Neuronal stem cell (in vitro differentiated cells): ENCODE measurements at regions not wholly inside any gene's neighbourhood (a gene's known extent, or its start where the extent isn't known, plus 50 kb on each side); places are given as distances from the start of the nearest gene placed in this dataset.

ENCODE experiments used
- DNase-seq: peaks from one replicate; pipeline ENCODE4 v3.0.0-alpha.2; 2013; ENCODE audit warnings: low spot score
- H2AFZ ChIP-seq: one replicate; pipeline ENCODE4 v1.6.1; 2013; ENCODE audit warnings: mild to moderate bottlenecking, low read length, inconsistent platforms
- H2AK5ac ChIP-seq: 2 replicates; pipeline ENCODE4 v1.6.1; 2013; ENCODE audit warnings: low read depth, mild to moderate bottlenecking, inconsistent platforms, low read length, moderate library complexity, mixed read lengths
- H2BK120ac ChIP-seq: 2 replicates; pipeline ENCODE4 v1.6.1; 2013; ENCODE audit warnings: low read depth, mild to moderate bottlenecking, inconsistent platforms, low read length, moderate library complexity, mixed read lengths
- H2BK12ac ChIP-seq: one replicate; pipeline ENCODE4 v1.6.1; 2013; ENCODE audit warnings: low read length, inconsistent platforms
- H2BK15ac ChIP-seq: 2 replicates; pipeline ENCODE4 v1.6.1; 2013; ENCODE audit warnings: mild to moderate bottlenecking, low read length, inconsistent platforms, mixed read lengths
- H2BK5ac ChIP-seq: one replicate; pipeline ENCODE4 v1.6.1; 2013; ENCODE audit warnings: inconsistent platforms, mild to moderate bottlenecking, low read length, moderate library complexity
- H3K14ac ChIP-seq: one replicate; pipeline ENCODE4 v1.6.1; 2013; ENCODE audit warnings: low read length, inconsistent platforms
- H3K18ac ChIP-seq: 2 replicates; pipeline ENCODE4 v1.6.1; 2013; ENCODE audit warnings: low read length, inconsistent platforms
- H3K23ac ChIP-seq: 2 replicates; pipeline ENCODE4 v1.6.1; 2013; ENCODE audit warnings: low read depth, mild to moderate bottlenecking, mixed read lengths, low read length, inconsistent platforms; ENCODE audit not compliant: poor library complexity
- H3K27ac ChIP-seq: replicated peaks from 3 replicates; pipeline ENCODE4 v1.5.1; 2013; ENCODE audit warnings: low read length, inconsistent platforms
- H3K27me3 ChIP-seq, 3 experiments: 2 replicates each; pipeline ENCODE4 v1.6.1; 2013; ENCODE audit warnings: low read length in 3 of 3, mild to moderate bottlenecking in 2 of 3, inconsistent platforms in 1 of 3, low read depth in 1 of 3, mixed read lengths in 1 of 3, moderate library complexity in 1 of 3; ENCODE audit not compliant: control insufficient read depth in 3 of 3, insufficient read depth in 3 of 3
- H3K36me3 ChIP-seq, 2 donors: replicated peaks in 1 of 2; 2 replicates each; pipeline ENCODE4 v1.6.1; 2013; ENCODE audit warnings: low read length in 2 of 2; ENCODE audit not compliant: control insufficient read depth in 2 of 2, insufficient read depth in 2 of 2
- H3K4ac ChIP-seq: 2 replicates; pipeline ENCODE4 v1.6.1; 2013; ENCODE audit warnings: inconsistent platforms, mild to moderate bottlenecking, low read length, moderate library complexity
- H3K4me1 ChIP-seq, 2 donors: 1 replicate in 1 of 2; 2 replicates in 1 of 2; pipeline ENCODE4 v1.6.1; 2013; ENCODE audit warnings: low read length in 2 of 2, low read depth in 1 of 2; ENCODE audit not compliant: control insufficient read depth in 2 of 2, insufficient read depth in 1 of 2
- H3K4me2 ChIP-seq: one replicate; pipeline ENCODE4 v1.6.1; 2013; ENCODE audit warnings: mild to moderate bottlenecking, low read length, inconsistent platforms; ENCODE audit not compliant: insufficient read depth, poor library complexity, severe bottlenecking
- H3K4me3 ChIP-seq, 2 donors: 2 replicates each; pipeline ENCODE4 v1.5.1; 2013; ENCODE audit warnings: low read length in 2 of 2, mild to moderate bottlenecking in 2 of 2, inconsistent platforms in 1 of 2, moderate library complexity in 1 of 2
- H3K79me1 ChIP-seq: one replicate; pipeline ENCODE4 v1.6.1; 2013; ENCODE audit warnings: low read depth, mild to moderate bottlenecking, inconsistent platforms, low read length, moderate library complexity
- H3K9ac ChIP-seq: one replicate; pipeline ENCODE4 v1.6.1; 2013; ENCODE audit warnings: mild to moderate bottlenecking, low read depth, low read length, inconsistent platforms; ENCODE audit not compliant: poor library complexity
- H3K9me3 ChIP-seq, 2 donors: replicated peaks in 1 of 2; 2 replicates each; pipeline versions ENCODE3 to v1.6.1; 2013; ENCODE audit warnings: low read length in 2 of 2, mild to moderate bottlenecking in 2 of 2, inconsistent platforms in 1 of 2, low read depth in 1 of 2, mixed read lengths in 1 of 2, moderate library complexity in 1 of 2; ENCODE audit not compliant: control insufficient read depth in 2 of 2, insufficient read depth in 1 of 2
- H4K8ac ChIP-seq: one replicate; pipeline ENCODE4 v1.6.1; 2013; ENCODE audit warnings: low read depth, mild to moderate bottlenecking, inconsistent platforms, low read length, moderate library complexity
- H4K91ac ChIP-seq: one replicate; pipeline ENCODE4 v1.6.1; 2013; ENCODE audit warnings: low read length, low read depth, mild to moderate bottlenecking, inconsistent platforms; ENCODE audit not compliant: poor library complexity
- WGBS, 2 donors: extraction: QIAGEN DNeasy Blood & Tissue Kit; methylation state at CpG; one replicate each; pipeline ENCODE4 v1.1.7; 2013; ENCODE audit warnings: missing lambda C conversion rate in 2 of 2, mixed read lengths in 1 of 2; ENCODE audit not compliant: insufficient read length in 2 of 2, insufficient replicate concordance in 1 of 2; ENCODE audit errors: extremely low coverage in 2 of 2; 5-methylcytosine and 5-hydroxymethylcytosine counted together

GRCh38 chr11:119479685-119480275 is 56.8 kb upstream of the THY1 start:
- Histone ChIP-seq H3K27me3 (peaks cover 0 to 37% (median 6%) of the 10 kb centered on the region in 3 experiments), H2BK5ac (no peak overlapping the region), H3K23ac (no peak overlapping the region), H2AK5ac (no peak overlapping the region), H2AFZ (no peak overlapping the region), H3K79me1 (no peaks in the 10 kb centered on the region), H4K91ac (no peak overlapping the region), H3K9ac (no peak overlapping the region), H2BK12ac (no peak overlapping the region), H4K8ac (no peak overlapping the region), H2BK15ac (no peak overlapping the region), H3K4me2 (no peak overlapping the region), H3K27ac (no peak overlapping the region), H3K14ac (no peak overlapping the region), H3K36me3 (no peaks in the 10 kb centered on the region), H3K4me1 (peaks cover 0 to 3% of the 10 kb centered on the region in 2 donors), H3K4me3 (no peak overlapping the region), H3K18ac (no peak overlapping the region), H2BK120ac (no peak overlapping the region), H3K9me3 (no peaks in the 10 kb centered on the region), H3K4ac (no peak overlapping the region)
- WGBS, 2 donors: no CpG with 5 or more reads among the region's 6 CpGs
- no peak for DNase-seq

DNA sequence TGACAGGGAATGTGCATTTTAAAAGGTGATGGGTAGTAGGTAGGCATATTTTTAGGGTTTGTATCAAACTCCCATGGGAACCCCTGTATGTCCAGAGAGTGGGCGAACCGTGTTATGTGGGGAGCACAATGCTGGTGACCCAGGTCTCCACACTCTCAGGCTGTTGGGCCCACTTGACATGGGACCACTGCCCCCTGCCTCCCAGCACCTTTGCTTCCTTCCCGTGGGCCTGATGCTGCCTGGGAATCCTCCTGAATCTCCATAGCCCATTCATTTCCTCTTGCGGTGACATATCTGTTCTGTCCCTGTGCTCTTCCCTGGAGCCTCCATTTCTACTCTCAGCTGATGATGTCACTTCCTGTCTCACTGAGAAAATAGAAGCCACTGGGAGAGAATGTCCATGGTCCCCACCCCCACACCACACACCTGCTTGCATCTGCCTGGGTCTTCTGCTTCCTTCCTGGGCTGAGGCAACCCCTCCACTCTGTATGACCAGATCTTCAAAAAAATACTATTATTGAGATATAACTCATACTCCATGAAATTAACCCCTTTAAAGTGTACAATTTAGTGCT is 55.8 kb upstream of the THY1 start:
- Histone ChIP-seq H3K27ac (no peak overlapping the region), H3K4ac (no peak overlapping the region), H2BK5ac (no peak overlapping the region), H3K9ac (no peak overlapping the region), H3K23ac (peak overlapping the region; percentile 4), H2AK5ac (no peak overlapping the region), H4K91ac (no peak overlapping the region), H3K4me1 (peaks cover 0 to 3% of the 10 kb centered on the region in 2 donors), H3K9me3 (no peaks in the 10 kb centered on the region), H3K4me2 (no peak overlapping the region), H2AFZ (no peak overlapping the region), H3K36me3 (no peaks in the 10 kb centered on the region), H3K4me3 (no peak overlapping the region), H2BK15ac (no peak overlapping the region), H3K14ac (no peak overlapping the region), H2BK120ac (no peak overlapping the region), H4K8ac (no peak overlapping the region), H3K79me1 (no peaks in the 10 kb centered on the region), H3K27me3 (peaks cover 0 to 35% (median 6%) of the 10 kb centered on the region in 3 experiments), H2BK12ac (no peak overlapping the region), H3K18ac (peak overlapping the region; percentile 38)
- no CpG with 5 or more reads among the region's 4 CpGs for WGBS, 2 donors
- DNase-seq: no peak

- Histone ChIP-seq H3K79me1 (no peaks in the 10 kb centered on the region), H2AFZ (no peak overlapping the region), H3K4me2 (no peak overlapping the region), H3K4ac (no peak overlapping the region), H2BK120ac (no peak overlapping the region), H3K4me3 (no peak overlapping the region), H4K8ac (no peak overlapping the region), H3K27me3 (peaks cover 0 to 33% (median 4%) of the 10 kb centered on the region in 3 experiments), H2BK15ac (no peak overlapping the region), H3K9me3 (no peaks in the 10 kb centered on the region), H3K9ac (no peak overlapping the region), H2AK5ac (peak overlapping the region; percentile 2), H4K91ac (no peak overlapping the region), H3K27ac (no peak overlapping the region), H2BK12ac (peak overlapping the region; percentile 47), H2BK5ac (no peak overlapping the region), H3K36me3 (no peaks in the 10 kb centered on the region), H3K18ac (no peak overlapping the region), H3K14ac (no peak overlapping the region), H3K23ac (no peak overlapping the region), H3K4me1 (peaks cover 0 to 3% of the 10 kb centered on the region in 2 donors)
- no peak for DNase-seq
- no CpG with 5 or more reads among the region's 10 CpGs for WGBS, 2 donors
Measured at GRCh38 chr11:119476666-119477331, 53.8 kb upstream of the THY1 start.

DNA sequence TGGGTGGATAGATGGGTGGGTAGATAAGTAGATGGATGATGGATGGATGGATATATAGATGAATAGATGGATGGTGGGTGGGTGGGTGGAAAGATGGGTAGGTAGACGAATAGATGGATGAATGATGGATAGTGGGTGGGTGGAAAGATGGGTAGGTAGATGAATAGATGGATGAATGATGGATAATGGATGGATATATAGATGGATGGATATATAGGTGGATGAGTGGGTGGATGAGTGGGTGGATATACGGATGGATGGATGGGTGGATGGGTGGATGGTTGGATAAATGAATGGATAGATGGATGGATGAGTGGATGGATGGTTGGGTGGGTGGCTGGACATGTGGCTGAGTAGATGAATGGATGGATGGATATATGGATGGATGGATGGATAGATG is 53.1 kb upstream of the THY1 start:
- Histone ChIP-seq H2BK120ac (no peak overlapping the region), H3K79me1 (no peaks in the 10 kb centered on the region), H3K18ac (no peak overlapping the region), H3K14ac (no peak overlapping the region), H4K91ac (no peak overlapping the region), H2BK12ac (no peak overlapping the region), H3K4ac (no peak overlapping the region), H3K36me3 (no peaks in the 10 kb centered on the region), H3K9me3 (no peaks in the 10 kb centered on the region), H3K4me2 (no peak overlapping the region), H3K23ac (no peak overlapping the region), H2BK15ac (no peak overlapping the region), H2AFZ (no peak overlapping the region), H3K4me3 (no peak overlapping the region), H2AK5ac (no peak overlapping the region), H2BK5ac (no peak overlapping the region), H3K27me3 (peaks cover 0 to 32% (median 2%) of the 10 kb centered on the region in 3 experiments), H3K9ac (no peak overlapping the region), H3K27ac (no peak overlapping the region), H3K4me1 (peaks cover 3% of the 10 kb centered on the region in 2 donors), H4K8ac (no peak overlapping the region)
- WGBS, 2 donors: 100% methylated on average over 2 of the region's 2 CpGs; no CpG with 5 or more reads in 1 of the 2 donors
- no peak for DNase-seq
